ENCODE measurements at regions not wholly inside any gene's neighbourhood (a gene's known extent, or its start where the extent isn't known, plus 50 kb on each side); places are given as distances from the start of the nearest gene placed in this dataset.

DNA sequence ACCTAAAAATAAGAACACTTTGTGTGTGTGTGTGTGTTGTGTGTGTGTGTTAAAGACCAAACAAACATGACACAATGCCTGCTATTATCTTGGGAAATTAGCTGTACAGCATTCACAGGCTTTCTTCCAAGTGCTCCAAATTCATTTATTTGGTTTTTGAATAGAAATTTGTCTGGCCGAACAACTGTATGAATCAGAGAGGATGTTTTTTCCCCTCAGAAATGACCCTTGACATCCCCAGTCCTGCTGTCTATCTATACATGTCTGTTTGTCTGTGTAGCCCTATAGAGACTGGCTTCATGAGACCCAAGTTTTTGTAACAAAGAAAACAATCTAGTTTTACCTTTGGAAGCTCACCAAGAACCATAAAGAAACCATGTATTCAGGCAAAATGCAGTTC, 549.8 kb downstream of the NSUN3 start:
- no peak overlapping the region for H3K27ac Mint-ChIP-seq
- intact Hi-C loops (cut with micrococcal nuclease): no loop called here
- ATAC-seq (ENCODE audit: low read depth): no peak

DNA sequence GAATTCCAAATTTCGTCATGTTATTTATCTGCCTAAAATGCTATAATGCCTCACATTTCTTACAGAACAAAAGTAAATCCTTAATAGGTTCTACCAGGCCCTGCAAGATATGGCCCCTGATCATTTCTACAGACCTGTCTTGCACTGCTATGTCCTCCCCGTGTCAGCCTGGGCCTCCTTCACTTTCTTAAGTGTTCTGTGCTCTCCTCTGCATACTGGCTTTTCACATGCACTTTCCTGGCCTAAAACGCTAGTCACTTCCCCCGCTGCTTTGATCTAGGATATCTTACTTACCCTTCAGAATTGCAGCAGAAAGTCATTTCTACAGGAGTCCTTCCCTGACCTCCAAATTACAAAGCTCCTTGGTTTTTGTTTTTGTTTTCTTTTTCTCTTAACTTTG, 551.3 kb downstream of the NSUN3 start:
- intact Hi-C loops (cut with micrococcal nuclease): no loop called here
- TF ChIP-seq, protein P1, sequence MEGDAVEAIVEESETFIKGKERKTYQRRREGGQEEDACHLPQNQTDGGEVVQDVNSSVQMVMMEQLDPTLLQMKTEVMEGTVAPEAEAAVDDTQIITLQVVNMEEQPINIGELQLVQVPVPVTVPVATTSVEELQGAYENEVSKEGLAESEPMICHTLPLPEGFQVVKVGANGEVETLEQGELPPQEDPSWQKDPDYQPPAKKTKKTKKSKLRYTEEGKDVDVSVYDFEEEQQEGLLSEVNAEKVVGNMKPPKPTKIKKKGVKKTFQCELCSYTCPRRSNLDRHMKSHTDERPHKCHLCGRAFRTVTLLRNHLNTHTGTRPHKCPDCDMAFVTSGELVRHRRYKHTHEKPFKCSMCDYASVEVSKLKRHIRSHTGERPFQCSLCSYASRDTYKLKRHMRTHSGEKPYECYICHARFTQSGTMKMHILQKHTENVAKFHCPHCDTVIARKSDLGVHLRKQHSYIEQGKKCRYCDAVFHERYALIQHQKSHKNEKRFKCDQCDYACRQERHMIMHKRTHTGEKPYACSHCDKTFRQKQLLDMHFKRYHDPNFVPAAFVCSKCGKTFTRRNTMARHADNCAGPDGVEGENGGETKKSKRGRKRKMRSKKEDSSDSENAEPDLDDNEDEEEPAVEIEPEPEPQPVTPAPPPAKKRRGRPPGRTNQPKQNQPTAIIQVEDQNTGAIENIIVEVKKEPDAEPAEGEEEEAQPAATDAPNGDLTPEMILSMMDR (IDR thresholded peaks at IDR 0.05): no peak
- TF ChIP-seq EZH2 (IDR thresholded peaks at IDR 0.05; ENCODE audit: borderline replicate concordance, insufficient read depth, low read depth, low read length, poor library complexity, severe bottlenecking): no peak
- no peak overlapping the region for H3K4me3 ChIP-seq (ENCODE audit: control extremely low read depth in 1 of 5, extremely low read depth in 1 of 5, insufficient read depth in 1 of 5, low read depth in 2 of 5, low read length in 4 of 5)
- no peaks in the 10 kb centered on the region for H3K79me2 ChIP-seq (ENCODE audit: control insufficient read depth, insufficient read depth, low read length)
- ChIA-PET POLR2A (no interaction called here), CTCF (no interaction called here)
- no peak overlapping the region for H3K27ac Mint-ChIP-seq
- no peaks in the 10 kb centered on the region for H4K20me1 ChIP-seq (ENCODE audit: control insufficient read depth, insufficient read depth, low read length, poor library complexity, severe bottlenecking)
- H3K4me3 Mint-ChIP-seq: no peak overlapping the region
- DNase-seq (no peak), ATAC-seq (ENCODE audit: low read depth) (no peak)
- H3K27me3 Mint-ChIP-seq: no peaks in the 10 kb centered on the region
- no peaks in the 10 kb centered on the region for H3K4me1 ChIP-seq (ENCODE audit: control insufficient read depth in 2 of 2, insufficient read depth in 2 of 2, low read length in 2 of 2)
- peaks cover 4% of the 10 kb centered on the region for H3K9me3 Mint-ChIP-seq (ENCODE audit: insufficient read depth)
- no peaks in the 10 kb centered on the region for H3K27me3 ChIP-seq (replicated peaks in 1 of 4; ENCODE audit: control extremely low read depth in 1 of 4, control insufficient read depth in 3 of 4, insufficient read depth in 4 of 4, low read length in 3 of 4)
- H3K4me1 Mint-ChIP-seq: no peaks in the 10 kb centered on the region
- no peaks in the 10 kb centered on the region for H3K9me3 ChIP-seq (ENCODE audit: control extremely low read depth in 1 of 3, control insufficient read depth in 2 of 3, insufficient read depth in 1 of 3, low read length in 2 of 3)
- no peak overlapping the region for H3K27ac ChIP-seq (ENCODE audit: low read length in 2 of 2)
- no peak overlapping the region for H3K9ac ChIP-seq (ENCODE audit: low read length)
- H2AFZ ChIP-seq (ENCODE audit: insufficient read depth, low read depth, low read length, poor library complexity, severe bottlenecking): no peak overlapping the region
- no peak overlapping the region for H3K4me2 ChIP-seq (replicated peaks; ENCODE audit: low read depth, low read length, poor library complexity, severe bottlenecking)
- 81% methylated on average over 4 of the region's 4 CpGs for WGBS (ENCODE audit: insufficient coverage)
- no peaks in the 10 kb centered on the region for H3K36me3 ChIP-seq (replicated peaks in 1 of 2; ENCODE audit: control extremely low read depth in 1 of 2, control insufficient read depth in 1 of 2, extremely low read depth in 1 of 2, insufficient read depth in 2 of 2, low read length in 1 of 2)

More for the DNA sequence above, 549.8 kb downstream of the NSUN3 start:
- no peaks in the 10 kb centered on the region for H3K4me1 Mint-ChIP-seq
- H3K27me3 ChIP-seq (replicated peaks in 1 of 4; ENCODE audit: control extremely low read depth in 1 of 4, control insufficient read depth in 3 of 4, insufficient read depth in 4 of 4, low read length in 3 of 4): no peaks in the 10 kb centered on the region
- no peaks in the 10 kb centered on the region for H3K27me3 Mint-ChIP-seq
- peaks cover 2% of the 10 kb centered on the region for H3K9me3 Mint-ChIP-seq (ENCODE audit: insufficient read depth)
- H3K9me3 ChIP-seq (ENCODE audit: control extremely low read depth in 1 of 3, control insufficient read depth in 2 of 3, insufficient read depth in 1 of 3, low read length in 2 of 3): no peaks in the 10 kb centered on the region
- H3K4me2 ChIP-seq (replicated peaks; ENCODE audit: low read depth, low read length, poor library complexity, severe bottlenecking): no peak overlapping the region
- no CpG with 5 or more reads among the region's 1 CpG for WGBS (ENCODE audit: insufficient coverage)
- H3K4me3 Mint-ChIP-seq: no peak overlapping the region
- H3K79me2 ChIP-seq (ENCODE audit: control insufficient read depth, insufficient read depth, low read length): no peaks in the 10 kb centered on the region
- TF ChIP-seq EZH2 (IDR thresholded peaks at IDR 0.05; ENCODE audit: borderline replicate concordance, insufficient read depth, low read depth, low read length, poor library complexity, severe bottlenecking): no peak
- TF ChIP-seq, protein P1 (IDR thresholded peaks at IDR 0.05): no peak
- DNase-seq: no peak
- H3K27ac ChIP-seq (ENCODE audit: low read length in 2 of 2): no peak overlapping the region
- CTCF ChIA-PET: no interaction called here
- no peak overlapping the region for H3K4me3 ChIP-seq (ENCODE audit: control extremely low read depth in 1 of 5, extremely low read depth in 1 of 5, insufficient read depth in 1 of 5, low read depth in 2 of 5, low read length in 4 of 5)
- no peak overlapping the region for H2AFZ ChIP-seq (ENCODE audit: insufficient read depth, low read depth, low read length, poor library complexity, severe bottlenecking)
- no peak overlapping the region for H3K9ac ChIP-seq (ENCODE audit: low read length)
- H3K36me3 ChIP-seq (replicated peaks in 1 of 2; ENCODE audit: control extremely low read depth in 1 of 2, control insufficient read depth in 1 of 2, extremely low read depth in 1 of 2, insufficient read depth in 2 of 2, low read length in 1 of 2): no peaks in the 10 kb centered on the region
- no peaks in the 10 kb centered on the region for H3K4me1 ChIP-seq (ENCODE audit: control insufficient read depth in 2 of 2, insufficient read depth in 2 of 2, low read length in 2 of 2)
- no peaks in the 10 kb centered on the region for H4K20me1 ChIP-seq (ENCODE audit: control insufficient read depth, insufficient read depth, low read length, poor library complexity, severe bottlenecking)
- POLR2A ChIA-PET: no interaction called here

All from B cell (primary cell).